ENCODE measurements at regions not wholly inside any gene's neighbourhood (a gene's known extent, or its start where the extent isn't known, plus 50 kb on each side); places are given as distances from the start of the nearest gene placed in this dataset.

DNA sequence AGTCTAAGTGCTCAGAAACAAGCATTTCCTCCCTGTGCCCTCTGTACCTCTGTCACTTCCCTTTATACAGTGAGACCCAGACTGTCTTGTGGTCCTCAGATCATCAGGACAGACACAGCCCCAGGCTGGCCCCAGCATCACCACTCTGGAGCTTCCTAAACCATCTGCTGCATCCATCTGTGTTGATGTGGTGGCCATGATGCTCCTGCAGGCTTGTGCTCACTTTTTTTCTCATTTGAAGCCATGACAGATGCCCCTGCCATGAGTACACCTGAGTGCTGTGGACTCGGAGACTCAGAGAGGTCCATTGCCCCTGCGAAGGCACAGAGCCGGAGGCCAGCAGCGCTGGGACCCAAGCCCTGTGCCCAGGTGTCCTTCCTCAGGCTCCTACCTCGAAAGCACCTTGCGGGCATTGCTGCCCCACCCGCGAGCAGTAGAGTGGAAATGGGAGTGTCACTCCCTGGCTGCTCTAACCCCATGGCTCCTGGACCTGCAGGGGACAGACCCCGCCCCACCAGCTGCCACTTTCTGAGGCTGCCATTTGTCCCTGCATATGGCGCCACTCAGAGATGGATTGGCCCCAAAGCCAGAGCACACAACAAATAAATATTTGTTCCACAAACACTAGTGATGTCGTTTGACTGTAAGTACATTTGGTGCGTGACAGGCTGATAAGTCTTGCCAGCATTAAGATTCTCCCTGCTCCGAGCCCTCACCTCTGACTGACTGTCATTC lies 593.5 kb downstream of the TBC1D22A start (continued):
- TF ChIP-seq, protein P1, sequence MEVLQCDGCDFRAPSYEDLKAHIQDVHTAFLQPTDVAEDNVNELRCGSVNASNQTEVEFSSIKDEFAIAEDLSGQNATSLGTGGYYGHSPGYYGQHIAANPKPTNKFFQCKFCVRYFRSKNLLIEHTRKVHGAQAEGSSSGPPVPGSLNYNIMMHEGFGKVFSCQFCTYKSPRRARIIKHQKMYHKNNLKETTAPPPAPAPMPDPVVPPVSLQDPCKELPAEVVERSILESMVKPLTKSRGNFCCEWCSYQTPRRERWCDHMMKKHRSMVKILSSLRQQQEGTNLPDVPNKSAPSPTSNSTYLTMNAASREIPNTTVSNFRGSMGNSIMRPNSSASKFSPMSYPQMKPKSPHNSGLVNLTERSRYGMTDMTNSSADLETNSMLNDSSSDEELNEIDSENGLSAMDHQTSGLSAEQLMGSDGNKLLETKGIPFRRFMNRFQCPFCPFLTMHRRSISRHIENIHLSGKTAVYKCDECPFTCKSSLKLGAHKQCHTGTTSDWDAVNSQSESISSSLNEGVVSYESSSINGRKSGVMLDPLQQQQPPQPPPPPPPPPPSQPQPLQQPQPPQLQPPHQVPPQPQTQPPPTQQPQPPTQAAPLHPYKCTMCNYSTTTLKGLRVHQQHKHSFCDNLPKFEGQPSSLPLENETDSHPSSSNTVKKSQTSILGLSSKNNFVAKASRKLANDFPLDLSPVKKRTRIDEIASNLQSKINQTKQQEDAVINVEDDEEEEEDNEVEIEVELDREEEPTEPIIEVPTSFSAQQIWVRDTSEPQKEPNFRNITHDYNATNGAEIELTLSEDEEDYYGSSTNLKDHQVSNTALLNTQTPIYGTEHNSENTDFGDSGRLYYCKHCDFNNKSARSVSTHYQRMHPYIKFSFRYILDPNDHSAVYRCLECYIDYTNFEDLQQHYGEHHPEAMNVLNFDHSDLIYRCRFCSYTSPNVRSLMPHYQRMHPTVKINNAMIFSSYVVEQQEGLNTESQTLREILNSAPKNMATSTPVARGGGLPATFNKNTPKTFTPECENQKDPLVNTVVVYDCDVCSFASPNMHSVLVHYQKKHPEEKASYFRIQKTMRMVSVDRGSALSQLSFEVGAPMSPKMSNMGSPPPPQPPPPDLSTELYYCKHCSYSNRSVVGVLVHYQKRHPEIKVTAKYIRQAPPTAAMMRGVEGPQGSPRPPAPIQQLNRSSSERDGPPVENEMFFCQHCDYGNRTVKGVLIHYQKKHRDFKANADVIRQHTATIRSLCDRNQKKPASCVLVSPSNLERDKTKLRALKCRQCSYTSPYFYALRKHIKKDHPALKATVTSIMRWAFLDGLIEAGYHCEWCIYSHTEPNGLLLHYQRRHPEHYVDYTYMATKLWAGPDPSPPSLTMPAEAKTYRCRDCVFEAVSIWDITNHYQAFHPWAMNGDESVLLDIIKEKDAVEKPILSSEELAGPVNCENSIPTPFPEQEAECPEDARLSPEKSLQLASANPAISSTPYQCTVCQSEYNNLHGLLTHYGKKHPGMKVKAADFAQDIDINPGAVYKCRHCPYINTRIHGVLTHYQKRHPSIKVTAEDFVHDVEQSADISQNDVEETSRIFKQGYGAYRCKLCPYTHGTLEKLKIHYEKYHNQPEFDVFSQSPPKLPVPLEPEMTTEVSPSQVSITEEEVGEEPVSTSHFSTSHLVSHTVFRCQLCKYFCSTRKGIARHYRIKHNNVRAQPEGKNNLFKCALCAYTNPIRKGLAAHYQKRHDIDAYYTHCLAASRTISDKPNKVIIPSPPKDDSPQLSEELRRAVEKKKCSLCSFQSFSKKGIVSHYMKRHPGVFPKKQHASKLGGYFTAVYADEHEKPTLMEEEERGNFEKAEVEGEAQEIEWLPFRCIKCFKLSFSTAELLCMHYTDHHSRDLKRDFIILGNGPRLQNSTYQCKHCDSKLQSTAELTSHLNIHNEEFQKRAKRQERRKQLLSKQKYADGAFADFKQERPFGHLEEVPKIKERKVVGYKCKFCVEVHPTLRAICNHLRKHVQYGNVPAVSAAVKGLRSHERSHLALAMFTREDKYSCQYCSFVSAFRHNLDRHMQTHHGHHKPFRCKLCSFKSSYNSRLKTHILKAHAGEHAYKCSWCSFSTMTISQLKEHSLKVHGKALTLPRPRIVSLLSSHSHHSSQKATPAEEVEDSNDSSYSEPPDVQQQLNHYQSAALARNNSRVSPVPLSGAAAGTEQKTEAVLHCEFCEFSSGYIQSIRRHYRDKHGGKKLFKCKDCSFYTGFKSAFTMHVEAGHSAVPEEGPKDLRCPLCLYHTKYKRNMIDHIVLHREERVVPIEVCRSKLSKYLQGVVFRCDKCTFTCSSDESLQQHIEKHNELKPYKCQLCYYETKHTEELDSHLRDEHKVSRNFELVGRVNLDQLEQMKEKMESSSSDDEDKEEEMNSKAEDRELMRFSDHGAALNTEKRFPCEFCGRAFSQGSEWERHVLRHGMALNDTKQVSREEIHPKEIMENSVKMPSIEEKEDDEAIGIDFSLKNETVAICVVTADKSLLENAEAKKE (CRISPR knock-in tag; IDR thresholded peaks at IDR 0.05) = no peak
- TF ChIP-seq, protein P2, sequence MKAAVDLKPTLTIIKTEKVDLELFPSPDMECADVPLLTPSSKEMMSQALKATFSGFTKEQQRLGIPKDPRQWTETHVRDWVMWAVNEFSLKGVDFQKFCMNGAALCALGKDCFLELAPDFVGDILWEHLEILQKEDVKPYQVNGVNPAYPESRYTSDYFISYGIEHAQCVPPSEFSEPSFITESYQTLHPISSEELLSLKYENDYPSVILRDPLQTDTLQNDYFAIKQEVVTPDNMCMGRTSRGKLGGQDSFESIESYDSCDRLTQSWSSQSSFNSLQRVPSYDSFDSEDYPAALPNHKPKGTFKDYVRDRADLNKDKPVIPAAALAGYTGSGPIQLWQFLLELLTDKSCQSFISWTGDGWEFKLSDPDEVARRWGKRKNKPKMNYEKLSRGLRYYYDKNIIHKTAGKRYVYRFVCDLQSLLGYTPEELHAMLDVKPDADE (IDR thresholded peaks at IDR 0.05) = no peak
- TF ChIP-seq, protein P3, sequence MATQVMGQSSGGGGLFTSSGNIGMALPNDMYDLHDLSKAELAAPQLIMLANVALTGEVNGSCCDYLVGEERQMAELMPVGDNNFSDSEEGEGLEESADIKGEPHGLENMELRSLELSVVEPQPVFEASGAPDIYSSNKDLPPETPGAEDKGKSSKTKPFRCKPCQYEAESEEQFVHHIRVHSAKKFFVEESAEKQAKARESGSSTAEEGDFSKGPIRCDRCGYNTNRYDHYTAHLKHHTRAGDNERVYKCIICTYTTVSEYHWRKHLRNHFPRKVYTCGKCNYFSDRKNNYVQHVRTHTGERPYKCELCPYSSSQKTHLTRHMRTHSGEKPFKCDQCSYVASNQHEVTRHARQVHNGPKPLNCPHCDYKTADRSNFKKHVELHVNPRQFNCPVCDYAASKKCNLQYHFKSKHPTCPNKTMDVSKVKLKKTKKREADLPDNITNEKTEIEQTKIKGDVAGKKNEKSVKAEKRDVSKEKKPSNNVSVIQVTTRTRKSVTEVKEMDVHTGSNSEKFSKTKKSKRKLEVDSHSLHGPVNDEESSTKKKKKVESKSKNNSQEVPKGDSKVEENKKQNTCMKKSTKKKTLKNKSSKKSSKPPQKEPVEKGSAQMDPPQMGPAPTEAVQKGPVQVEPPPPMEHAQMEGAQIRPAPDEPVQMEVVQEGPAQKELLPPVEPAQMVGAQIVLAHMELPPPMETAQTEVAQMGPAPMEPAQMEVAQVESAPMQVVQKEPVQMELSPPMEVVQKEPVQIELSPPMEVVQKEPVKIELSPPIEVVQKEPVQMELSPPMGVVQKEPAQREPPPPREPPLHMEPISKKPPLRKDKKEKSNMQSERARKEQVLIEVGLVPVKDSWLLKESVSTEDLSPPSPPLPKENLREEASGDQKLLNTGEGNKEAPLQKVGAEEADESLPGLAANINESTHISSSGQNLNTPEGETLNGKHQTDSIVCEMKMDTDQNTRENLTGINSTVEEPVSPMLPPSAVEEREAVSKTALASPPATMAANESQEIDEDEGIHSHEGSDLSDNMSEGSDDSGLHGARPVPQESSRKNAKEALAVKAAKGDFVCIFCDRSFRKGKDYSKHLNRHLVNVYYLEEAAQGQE (IDR thresholded peaks at IDR 0.05; ENCODE audit: unreplicated experiment) = no peak
- TF ChIP-seq CREB1 (CRISPR knock-in tag; IDR thresholded peaks at IDR 0.05; ENCODE audit: low read depth) (no peak), STAT1 (IDR thresholded peaks at IDR 0.05; ENCODE audit: unreplicated experiment) (no peak), POLR2AphosphoS5 (IDR thresholded peaks at IDR 0.05; ENCODE audit: low read depth) (no peak), JUNB (IDR thresholded peaks at IDR 0.05; ENCODE audit: unreplicated experiment) (no peak), EZH2 (IDR thresholded peaks at IDR 0.05; ENCODE audit: low read depth, unreplicated experiment) (no peak)

Data from GM23338 (cell line).